ENCODE measurements at regions not wholly inside any gene's neighbourhood (a gene's known extent, or its start where the extent isn't known, plus 50 kb on each side); places are given as distances from the start of the nearest gene placed in this dataset.
"Not testable (repeated sequence)": the region's sequence is repeated elsewhere in the genome, so short reads cannot be mapped to it uniquely, and the experiment has no call there.

- not testable (repeated sequence) for DNase-seq (ENCODE audit: low read depth); H3K4me3 ChIP-seq (ENCODE audit: low read depth, low read length)
These were observed 270.6 kb downstream of the UBE2NL start for GRCh38 chrX:144154474-144154873.

- not testable (repeated sequence) for DNase-seq (ENCODE audit: low read depth); H3K4me3 ChIP-seq (ENCODE audit: low read depth, low read length)
These were observed 301.3 kb downstream of the UBE2NL start for GRCh38 chrX:144185197-144185596.

GRCh38 chrX:144188489-144188888, 304.6 kb downstream of the UBE2NL start:
- DNase-seq (ENCODE audit: low read depth); H3K4me3 ChIP-seq (ENCODE audit: low read depth, low read length): not testable (repeated sequence)

- not testable (repeated sequence) for H3K4me3 ChIP-seq (ENCODE audit: low read depth, low read length); DNase-seq (ENCODE audit: low read depth)
These were observed 313.2 kb downstream of the UBE2NL start for GRCh38 chrX:144197057-144197456.

- H3K4me3 ChIP-seq (ENCODE audit: low read depth, low read length); DNase-seq (ENCODE audit: low read depth): not testable (repeated sequence)
These were observed 318.9 kb downstream of the UBE2NL start for GRCh38 chrX:144202726-144203125.

- H3K4me3 ChIP-seq (ENCODE audit: low read depth, low read length); DNase-seq (ENCODE audit: low read depth): not testable (repeated sequence)
These were observed 324.6 kb downstream of the UBE2NL start for GRCh38 chrX:144208360-144209024.

- no peak for DNase-seq (ENCODE audit: low read depth)
- no peak overlapping the region for H3K4me3 ChIP-seq (ENCODE audit: low read depth, low read length)
- no peak for TF ChIP-seq CTCF (IDR thresholded peaks at IDR 0.05; ENCODE audit: insufficient read depth, low read length)
These were observed 330.8 kb downstream of the UBE2NL start for GRCh38 chrX:144214651-144215050.

GRCh38 chrX:144219035-144219434, 335.2 kb downstream of the UBE2NL start:
- no peak for TF ChIP-seq CTCF (IDR thresholded peaks at IDR 0.05; ENCODE audit: insufficient read depth, low read length)
- DNase-seq (ENCODE audit: low read depth) = no peak
- H3K4me3 ChIP-seq (ENCODE audit: low read depth, low read length) = no peak overlapping the region

- DNase-seq (ENCODE audit: low read depth); H3K4me3 ChIP-seq (ENCODE audit: low read depth, low read length): not testable (repeated sequence)
These were observed 347.4 kb downstream of the UBE2NL start for GRCh38 chrX:144231116-144231785.

GRCh38 chrX:144253356-144253755, 369.5 kb downstream of the UBE2NL start:
- no peak for TF ChIP-seq CTCF (IDR thresholded peaks at IDR 0.05; ENCODE audit: insufficient read depth, low read length)
- no peak overlapping the region for H3K4me3 ChIP-seq (ENCODE audit: low read depth, low read length)
- DNase-seq (ENCODE audit: low read depth) = peak; percentile 0

GRCh38 chrX:144259054-144259453, 375.2 kb downstream of the UBE2NL start:
- no peak for TF ChIP-seq CTCF (IDR thresholded peaks at IDR 0.05; ENCODE audit: insufficient read depth, low read length)

More at GRCh38 chrX:144259054-144259453, 375.2 kb downstream of the UBE2NL start:
- no peak overlapping the region for H3K4me3 ChIP-seq (ENCODE audit: low read depth, low read length)
- DNase-seq (ENCODE audit: low read depth) = no peak
